ENCODE measurements at regions not wholly inside any gene's neighbourhood (a gene's known extent, or its start where the extent isn't known, plus 50 kb on each side); places are given as distances from the start of the nearest gene placed in this dataset.
"Not testable (repeated sequence)": the region's sequence is repeated elsewhere in the genome, so short reads cannot be mapped to it uniquely, and the experiment has no call there.

GRCh38 chr2:210954386-210954907, 398.0 kb downstream of the CPS1 start:
- no peaks in the 10 kb centered on the region for H3K36me3 Mint-ChIP-seq
- H3K4me3 Mint-ChIP-seq = no peak overlapping the region
- H3K27ac Mint-ChIP-seq = no peak overlapping the region
- peaks cover 9% of the 10 kb centered on the region for H3K9me3 Mint-ChIP-seq (ENCODE audit: low read depth)
- no peaks in the 10 kb centered on the region for H3K27me3 Mint-ChIP-seq
- ATAC-seq (no peak), DNase-seq (no peak)
- CTCF ChIA-PET = no interaction called here
- H3K4me1 Mint-ChIP-seq = no peaks in the 10 kb centered on the region

- DNase-seq (no peak), ATAC-seq (no peak)
- CTCF ChIA-PET = no interaction called here
- Mint-ChIP-seq H3K4me1 (no peaks in the 10 kb centered on the region), H3K9me3 (ENCODE audit: low read depth) (peaks cover 9% of the 10 kb centered on the region), H3K27ac (no peak overlapping the region), H3K36me3 (no peaks in the 10 kb centered on the region), H3K27me3 (no peaks in the 10 kb centered on the region), H3K4me3 (no peak overlapping the region)
These were observed 399.2 kb downstream of the CPS1 start for GRCh38 chr2:210955591-210955990.

GRCh38 chr2:210956101-210956500, 399.7 kb downstream of the CPS1 start:
- CTCF ChIA-PET = no interaction called here
- DNase-seq (no peak), ATAC-seq (no peak)
- H3K27ac Mint-ChIP-seq = no peak overlapping the region
- no peaks in the 10 kb centered on the region for H3K27me3 Mint-ChIP-seq
- H3K36me3 Mint-ChIP-seq = no peaks in the 10 kb centered on the region
- H3K4me1 Mint-ChIP-seq = no peaks in the 10 kb centered on the region
- no peak overlapping the region for H3K4me3 Mint-ChIP-seq
- H3K9me3 Mint-ChIP-seq (ENCODE audit: low read depth) = peaks cover 9% of the 10 kb centered on the region

GRCh38 chr2:210961249-210961648, 404.9 kb downstream of the CPS1 start:
- no peak overlapping the region for H3K27ac Mint-ChIP-seq
- H3K9me3 Mint-ChIP-seq (ENCODE audit: low read depth) = no peaks in the 10 kb centered on the region
- DNase-seq (no peak), ATAC-seq (no peak)
- H3K4me3 Mint-ChIP-seq = no peak overlapping the region
- no peaks in the 10 kb centered on the region for H3K36me3 Mint-ChIP-seq
- no peaks in the 10 kb centered on the region for H3K4me1 Mint-ChIP-seq
- H3K27me3 Mint-ChIP-seq = no peaks in the 10 kb centered on the region
- CTCF ChIA-PET = no interaction called here

GRCh38 chr2:210963386-210963785, 407.0 kb downstream of the CPS1 start:
- ATAC-seq = no peak
- Mint-ChIP-seq H3K27me3 (no peaks in the 10 kb centered on the region), H3K4me1 (no peaks in the 10 kb centered on the region), H3K9me3 (ENCODE audit: low read depth) (no peaks in the 10 kb centered on the region), H3K4me3 (no peak overlapping the region), H3K27ac (no peak overlapping the region), H3K36me3 (no peaks in the 10 kb centered on the region)
- CTCF ChIA-PET = no interaction called here
- DNase-seq = no peak

- no peak overlapping the region for H3K27ac Mint-ChIP-seq
- H3K9me3 Mint-ChIP-seq (ENCODE audit: low read depth) = no peaks in the 10 kb centered on the region
- H3K4me1 Mint-ChIP-seq = no peaks in the 10 kb centered on the region
- H3K27me3 Mint-ChIP-seq = no peaks in the 10 kb centered on the region
- H3K36me3 Mint-ChIP-seq = no peaks in the 10 kb centered on the region
- H3K4me3 Mint-ChIP-seq = no peak overlapping the region
- CTCF ChIA-PET = no interaction called here
- DNase-seq = no peak
- ATAC-seq = no peak
These were observed 407.9 kb downstream of the CPS1 start for GRCh38 chr2:210964141-210964764.

GRCh38 chr2:210965472-210965871, 409.1 kb downstream of the CPS1 start:
- no peaks in the 10 kb centered on the region for H3K9me3 Mint-ChIP-seq (ENCODE audit: low read depth)
- H3K4me3 Mint-ChIP-seq = no peak overlapping the region
- H3K36me3 Mint-ChIP-seq = no peaks in the 10 kb centered on the region
- no peaks in the 10 kb centered on the region for H3K27me3 Mint-ChIP-seq
- no peak for DNase-seq
- no peak for ATAC-seq
- H3K4me1 Mint-ChIP-seq = no peaks in the 10 kb centered on the region
- no peak overlapping the region for H3K27ac Mint-ChIP-seq
- CTCF ChIA-PET = no interaction called here

GRCh38 chr2:210966330-210966729, 409.9 kb downstream of the CPS1 start:
- DNase-seq (no peak), ATAC-seq (no peak)
- no peaks in the 10 kb centered on the region for H3K9me3 Mint-ChIP-seq (ENCODE audit: low read depth)
- no peaks in the 10 kb centered on the region for H3K27me3 Mint-ChIP-seq
- H3K4me3 Mint-ChIP-seq = no peak overlapping the region
- no peaks in the 10 kb centered on the region for H3K4me1 Mint-ChIP-seq
- no peaks in the 10 kb centered on the region for H3K36me3 Mint-ChIP-seq
- CTCF ChIA-PET = no interaction called here
- H3K27ac Mint-ChIP-seq = no peak overlapping the region

GRCh38 chr2:210971431-210971830, 415.0 kb downstream of the CPS1 start:
- CTCF ChIA-PET = no interaction called here
- Mint-ChIP-seq H3K27me3 (no peaks in the 10 kb centered on the region), H3K36me3 (no peaks in the 10 kb centered on the region), H3K9me3 (ENCODE audit: low read depth) (peaks cover 4% of the 10 kb centered on the region), H3K4me1 (no peaks in the 10 kb centered on the region), H3K4me3 (no peak overlapping the region), H3K27ac (no peak overlapping the region)
- no peak for ATAC-seq
- DNase-seq = no peak

GRCh38 chr2:210986806-210987205, 430.4 kb downstream of the CPS1 start:
- H3K36me3 Mint-ChIP-seq; H3K27ac Mint-ChIP-seq; H3K4me1 Mint-ChIP-seq; ATAC-seq; H3K4me3 Mint-ChIP-seq; CTCF ChIA-PET; H3K9me3 Mint-ChIP-seq (ENCODE audit: low read depth); H3K27me3 Mint-ChIP-seq; DNase-seq: not testable (repeated sequence)

- no peak for ATAC-seq
- Mint-ChIP-seq H3K9me3 (ENCODE audit: low read depth) (peaks cover 3% of the 10 kb centered on the region), H3K4me1 (no peaks in the 10 kb centered on the region), H3K36me3 (no peaks in the 10 kb centered on the region), H3K27me3 (no peaks in the 10 kb centered on the region), H3K27ac (no peak overlapping the region), H3K4me3 (no peak overlapping the region)
- DNase-seq = no peak
- CTCF ChIA-PET = no interaction called here
These were observed 434.7 kb downstream of the CPS1 start for GRCh38 chr2:210991107-210991506.

GRCh38 chr2:210994104-210994503, 437.7 kb downstream of the CPS1 start:
- no peaks in the 10 kb centered on the region for H3K4me1 Mint-ChIP-seq
- CTCF ChIA-PET = no interaction called here
- DNase-seq = no peak
- no peak overlapping the region for H3K27ac Mint-ChIP-seq
- no peak for ATAC-seq
- no peak overlapping the region for H3K4me3 Mint-ChIP-seq
- no peaks in the 10 kb centered on the region for H3K36me3 Mint-ChIP-seq
- no peaks in the 10 kb centered on the region for H3K27me3 Mint-ChIP-seq
- peaks cover 2% of the 10 kb centered on the region for H3K9me3 Mint-ChIP-seq (ENCODE audit: low read depth)

GRCh38 chr2:210997373-210997772, 441.0 kb downstream of the CPS1 start:
- CTCF ChIA-PET = no interaction called here
- no peak for DNase-seq
- no peak overlapping the region for H3K27ac Mint-ChIP-seq
- H3K9me3 Mint-ChIP-seq (ENCODE audit: low read depth) = peaks cover 4% of the 10 kb centered on the region
- no peak for ATAC-seq
- no peaks in the 10 kb centered on the region for H3K36me3 Mint-ChIP-seq
- no peak overlapping the region for H3K4me3 Mint-ChIP-seq
- H3K4me1 Mint-ChIP-seq = no peaks in the 10 kb centered on the region
- no peaks in the 10 kb centered on the region for H3K27me3 Mint-ChIP-seq

- no peaks in the 10 kb centered on the region for H3K27me3 Mint-ChIP-seq
- no peak for ATAC-seq
- H3K4me3 Mint-ChIP-seq = no peak overlapping the region
- no peak overlapping the region for H3K27ac Mint-ChIP-seq
- CTCF ChIA-PET = no interaction called here
- peaks cover 4% of the 10 kb centered on the region for H3K9me3 Mint-ChIP-seq (ENCODE audit: low read depth)
- DNase-seq = no peak
- H3K36me3 Mint-ChIP-seq = no peaks in the 10 kb centered on the region
- no peaks in the 10 kb centered on the region for H3K4me1 Mint-ChIP-seq
These were observed 441.9 kb downstream of the CPS1 start for GRCh38 chr2:210998334-210998733.

GRCh38 chr2:211014376-211014775, 458.0 kb downstream of the CPS1 start:
- DNase-seq = no peak
- no peaks in the 10 kb centered on the region for H3K36me3 Mint-ChIP-seq
- no peaks in the 10 kb centered on the region for H3K4me1 Mint-ChIP-seq
- H3K4me3 Mint-ChIP-seq = no peak overlapping the region
- H3K27me3 Mint-ChIP-seq = no peaks in the 10 kb centered on the region
- ATAC-seq = no peak
- CTCF ChIA-PET = no interaction called here
- no peak overlapping the region for H3K27ac Mint-ChIP-seq
- H3K9me3 Mint-ChIP-seq (ENCODE audit: low read depth) = peaks cover 3% of the 10 kb centered on the region
